ENCODE measurements at regions not wholly inside any gene's neighbourhood (a gene's known extent, or its start where the extent isn't known, plus 50 kb on each side); places are given as distances from the start of the nearest gene placed in this dataset.
"Not testable (repeated sequence)": the region's sequence is repeated elsewhere in the genome, so short reads cannot be mapped to it uniquely, and the experiment has no call there.

DNA sequence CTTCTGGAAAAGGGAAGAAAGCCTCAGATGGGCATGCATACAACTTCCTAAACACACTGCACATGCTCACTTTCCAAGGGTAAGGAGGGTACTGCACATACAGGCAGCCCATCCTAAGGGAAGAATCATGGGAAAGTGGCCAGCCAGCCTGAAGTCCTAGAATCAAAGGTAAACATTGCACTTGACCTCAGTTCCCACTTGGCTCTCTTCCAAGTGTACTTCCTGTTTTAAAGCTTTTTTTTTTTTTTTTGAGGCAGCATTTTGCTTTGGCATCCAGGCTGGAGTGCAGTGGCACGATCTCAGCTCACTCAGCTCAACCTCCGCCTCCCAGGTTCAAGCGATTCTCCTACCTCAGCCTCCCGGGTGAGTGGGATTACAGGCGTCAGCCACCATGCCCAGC lies 225.3 kb upstream of the EPHA7 start:
- no peaks in the 10 kb centered on the region for H3K9me3 ChIP-seq (ENCODE audit: control insufficient read depth, insufficient read depth, low read depth, low read length)
- H3K36me3 ChIP-seq (ENCODE audit: control insufficient read depth, insufficient read depth, low read length) = no peaks in the 10 kb centered on the region
- peak in 1 of 2 donors; percentile 39 for DNase-seq (ENCODE audit: low read depth in 2 of 2)

DNA sequence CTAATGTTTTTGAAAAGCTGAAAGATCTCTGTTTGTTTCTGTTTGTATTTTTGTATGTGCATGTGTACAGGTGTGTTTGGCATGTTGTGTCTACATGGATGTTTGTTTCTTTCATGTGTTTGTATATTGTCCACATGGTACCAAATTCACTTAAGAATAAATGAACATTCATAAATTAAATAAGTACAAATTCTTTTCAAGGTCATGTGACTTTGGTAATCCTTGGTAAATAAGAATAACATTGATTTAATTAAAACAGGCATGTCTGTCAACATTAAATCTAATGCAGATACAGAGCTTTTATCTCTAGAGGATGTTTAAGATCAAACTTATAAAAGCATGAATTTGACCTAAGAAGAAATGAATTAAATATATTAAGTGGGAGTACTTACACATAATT lies 219.8 kb upstream of the EPHA7 start:
- no peaks in the 10 kb centered on the region for H4K20me1 ChIP-seq (ENCODE audit: control insufficient read depth, extremely low read depth, insufficient read depth, low read length)
- H3K9ac ChIP-seq (ENCODE audit: insufficient read depth, low read length) = no peak overlapping the region
- H3K27ac ChIP-seq (ENCODE audit: insufficient read depth, low read length) = no peak overlapping the region
- no peak for DNase-seq (ENCODE audit: low read depth in 2 of 2)
- no peak overlapping the region for H3K4me2 ChIP-seq (ENCODE audit: extremely low read depth, insufficient read depth, low read length)
- H3K27me3 ChIP-seq (ENCODE audit: control insufficient read depth, insufficient read depth, low read length) = no peaks in the 10 kb centered on the region
- TF ChIP-seq, protein P1, sequence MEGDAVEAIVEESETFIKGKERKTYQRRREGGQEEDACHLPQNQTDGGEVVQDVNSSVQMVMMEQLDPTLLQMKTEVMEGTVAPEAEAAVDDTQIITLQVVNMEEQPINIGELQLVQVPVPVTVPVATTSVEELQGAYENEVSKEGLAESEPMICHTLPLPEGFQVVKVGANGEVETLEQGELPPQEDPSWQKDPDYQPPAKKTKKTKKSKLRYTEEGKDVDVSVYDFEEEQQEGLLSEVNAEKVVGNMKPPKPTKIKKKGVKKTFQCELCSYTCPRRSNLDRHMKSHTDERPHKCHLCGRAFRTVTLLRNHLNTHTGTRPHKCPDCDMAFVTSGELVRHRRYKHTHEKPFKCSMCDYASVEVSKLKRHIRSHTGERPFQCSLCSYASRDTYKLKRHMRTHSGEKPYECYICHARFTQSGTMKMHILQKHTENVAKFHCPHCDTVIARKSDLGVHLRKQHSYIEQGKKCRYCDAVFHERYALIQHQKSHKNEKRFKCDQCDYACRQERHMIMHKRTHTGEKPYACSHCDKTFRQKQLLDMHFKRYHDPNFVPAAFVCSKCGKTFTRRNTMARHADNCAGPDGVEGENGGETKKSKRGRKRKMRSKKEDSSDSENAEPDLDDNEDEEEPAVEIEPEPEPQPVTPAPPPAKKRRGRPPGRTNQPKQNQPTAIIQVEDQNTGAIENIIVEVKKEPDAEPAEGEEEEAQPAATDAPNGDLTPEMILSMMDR (conservative IDR thresholded peaks at IDR 0.05 in 1 of 2, IDR thresholded peaks at IDR 0.05 in 1 of 2; ENCODE audit: low read depth in 1 of 2, low read length in 2 of 2) = no peak
- TF ChIP-seq EZH2 (IDR thresholded peaks at IDR 0.05; ENCODE audit: low read length, missing control alignments) = no peak
- no peaks in the 10 kb centered on the region for H3K79me2 ChIP-seq (ENCODE audit: control insufficient read depth, insufficient read depth, low read length)
- H3K9me3 ChIP-seq (ENCODE audit: control insufficient read depth, insufficient read depth, low read depth, low read length) = no peaks in the 10 kb centered on the region
- H3K4me3 ChIP-seq (replicated peaks in 1 of 4; ENCODE audit: control extremely low read depth in 1 of 4, insufficient read depth in 1 of 4, low read depth in 3 of 4, low read length in 4 of 4) = no peak overlapping the region
- H2AFZ ChIP-seq (ENCODE audit: low read length) = no peak overlapping the region
- no peaks in the 10 kb centered on the region for H3K36me3 ChIP-seq (ENCODE audit: control insufficient read depth, insufficient read depth, low read length)
- no peaks in the 10 kb centered on the region for H3K4me1 ChIP-seq (ENCODE audit: control insufficient read depth, extremely low read depth, insufficient read depth, low read length)

More for the DNA sequence above, 225.3 kb upstream of the EPHA7 start:
- no peaks in the 10 kb centered on the region for H3K27me3 ChIP-seq (ENCODE audit: control insufficient read depth, insufficient read depth, low read length)
- H3K9ac ChIP-seq (ENCODE audit: insufficient read depth, low read length) = no peak overlapping the region
- H3K79me2 ChIP-seq (ENCODE audit: control insufficient read depth, insufficient read depth, low read length) = no peaks in the 10 kb centered on the region
- H4K20me1 ChIP-seq (ENCODE audit: control insufficient read depth, extremely low read depth, insufficient read depth, low read length) = no peaks in the 10 kb centered on the region
- H3K4me3 ChIP-seq (replicated peaks in 1 of 4; ENCODE audit: control extremely low read depth in 1 of 4, insufficient read depth in 1 of 4, low read depth in 3 of 4, low read length in 4 of 4) = no peak overlapping the region
- H2AFZ ChIP-seq (ENCODE audit: low read length) = no peak overlapping the region
- no peak overlapping the region for H3K27ac ChIP-seq (ENCODE audit: insufficient read depth, low read length)
- H3K4me1 ChIP-seq (ENCODE audit: control insufficient read depth, extremely low read depth, insufficient read depth, low read length) = no peaks in the 10 kb centered on the region
- H3K4me2 ChIP-seq (ENCODE audit: extremely low read depth, insufficient read depth, low read length) = no peak overlapping the region
- no peak for TF ChIP-seq EZH2 (IDR thresholded peaks at IDR 0.05; ENCODE audit: low read length, missing control alignments)
- TF ChIP-seq, protein P1 (conservative IDR thresholded peaks at IDR 0.05 in 1 of 2, IDR thresholded peaks at IDR 0.05 in 1 of 2; ENCODE audit: low read depth in 1 of 2, low read length in 2 of 2) = no peak

GRCh38 chr6:93636987-93637664 lies 217.8 kb upstream of the EPHA7 start:
- H3K9me3 ChIP-seq (ENCODE audit: control insufficient read depth, insufficient read depth, low read depth, low read length); H3K9ac ChIP-seq (ENCODE audit: insufficient read depth, low read length); H3K4me1 ChIP-seq (ENCODE audit: control insufficient read depth, extremely low read depth, insufficient read depth, low read length); DNase-seq (ENCODE audit: low read depth in 2 of 2); H4K20me1 ChIP-seq (ENCODE audit: control insufficient read depth, extremely low read depth, insufficient read depth, low read length); H3K36me3 ChIP-seq (ENCODE audit: control insufficient read depth, insufficient read depth, low read length); H3K27me3 ChIP-seq (ENCODE audit: control insufficient read depth, insufficient read depth, low read length); H2AFZ ChIP-seq (ENCODE audit: low read length); H3K4me2 ChIP-seq (ENCODE audit: extremely low read depth, insufficient read depth, low read length); H3K27ac ChIP-seq (ENCODE audit: insufficient read depth, low read length); H3K79me2 ChIP-seq (ENCODE audit: control insufficient read depth, insufficient read depth, low read length); H3K4me3 ChIP-seq (replicated peaks in 1 of 4; ENCODE audit: control extremely low read depth in 1 of 4, insufficient read depth in 1 of 4, low read depth in 3 of 4, low read length in 4 of 4): not testable (repeated sequence)
